GM23338 (cell line): ENCODE measurements at regions not wholly inside any gene's neighbourhood (a gene's known extent, or its start where the extent isn't known, plus 50 kb on each side); places are given as distances from the start of the nearest gene placed in this dataset.

Experiments
- CREB1 ChIP-seq: fragments of 250-450 bp; sonication (Bioruptor Pico); IDR thresholded peaks from 2 replicates; pipeline ENCODE4 v1.5.0; 2020; ENCODE audit warnings: low read depth, mild to moderate bottlenecking, moderate library complexity
- EZH2 ChIP-seq: fragments of 200-600 bp; sonication (generic); IDR thresholded peaks from one replicate; pipeline ENCODE4 v1.8.0; 2017; ENCODE audit warnings: antibody characterized with exemption, mild to moderate bottlenecking, low read depth; ENCODE audit not compliant: unreplicated experiment
- EZH2phosphoT487 ChIP-seq: fragments of 200-600 bp; sonication (generic); IDR thresholded peaks from one replicate; pipeline ENCODE4 v1.8.1; 2018; ENCODE audit warnings: antibody characterized with exemption; ENCODE audit not compliant: unreplicated experiment
- POLR2AphosphoS5 ChIP-seq: IDR thresholded peaks from 2 replicates; pipeline ENCODE4 v1.6.1; 2016; ENCODE audit warnings: antibody characterized with exemption, low read depth
- TF ChIP-seq, protein P1 (sequence below), 2 experiments: fragments of 200-600 bp in 1 of 2; sonication (generic) in 1 of 2; conservative IDR thresholded peaks; 2 replicates each; pipeline versions ENCODE4 v1.5.1 to v1.6.1; 2016 to 2017; ENCODE audit warnings: antibody characterized with exemption in 2 of 2, low read depth in 2 of 2, mild to moderate bottlenecking in 2 of 2, moderate library complexity in 1 of 2
- TF ChIP-seq, protein P2 (sequence below): IDR thresholded peaks from one replicate; pipeline ENCODE4 v1.6.1; 2018; ENCODE audit warnings: antibody characterized with exemption; ENCODE audit not compliant: unreplicated experiment

DNA sequence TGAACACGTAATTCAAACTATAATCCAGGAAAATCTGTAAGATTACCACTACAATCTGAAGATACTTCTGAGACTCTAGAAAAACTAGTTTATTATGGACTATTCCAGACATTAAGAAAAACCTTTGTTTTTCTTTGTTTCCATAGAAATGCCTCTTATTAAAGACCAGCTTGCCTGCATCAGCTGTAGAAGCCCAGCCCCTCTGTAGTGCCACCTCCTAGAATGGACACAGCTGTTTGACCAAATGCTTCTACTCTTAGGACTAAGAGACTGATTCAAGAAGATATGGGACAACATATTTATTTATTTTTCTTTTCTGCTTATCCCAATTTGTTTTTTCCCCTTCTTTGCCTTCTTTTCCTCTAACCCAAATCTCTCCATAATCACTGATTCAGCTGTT is 93.8 kb downstream of the CXCL12 start:
- no peak for TF ChIP-seq EZH2
- TF ChIP-seq, protein P1, sequence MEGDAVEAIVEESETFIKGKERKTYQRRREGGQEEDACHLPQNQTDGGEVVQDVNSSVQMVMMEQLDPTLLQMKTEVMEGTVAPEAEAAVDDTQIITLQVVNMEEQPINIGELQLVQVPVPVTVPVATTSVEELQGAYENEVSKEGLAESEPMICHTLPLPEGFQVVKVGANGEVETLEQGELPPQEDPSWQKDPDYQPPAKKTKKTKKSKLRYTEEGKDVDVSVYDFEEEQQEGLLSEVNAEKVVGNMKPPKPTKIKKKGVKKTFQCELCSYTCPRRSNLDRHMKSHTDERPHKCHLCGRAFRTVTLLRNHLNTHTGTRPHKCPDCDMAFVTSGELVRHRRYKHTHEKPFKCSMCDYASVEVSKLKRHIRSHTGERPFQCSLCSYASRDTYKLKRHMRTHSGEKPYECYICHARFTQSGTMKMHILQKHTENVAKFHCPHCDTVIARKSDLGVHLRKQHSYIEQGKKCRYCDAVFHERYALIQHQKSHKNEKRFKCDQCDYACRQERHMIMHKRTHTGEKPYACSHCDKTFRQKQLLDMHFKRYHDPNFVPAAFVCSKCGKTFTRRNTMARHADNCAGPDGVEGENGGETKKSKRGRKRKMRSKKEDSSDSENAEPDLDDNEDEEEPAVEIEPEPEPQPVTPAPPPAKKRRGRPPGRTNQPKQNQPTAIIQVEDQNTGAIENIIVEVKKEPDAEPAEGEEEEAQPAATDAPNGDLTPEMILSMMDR (conservative IDR thresholded peaks at IDR 0.05; ENCODE audit: low read depth in 2 of 2), result no peak
- TF ChIP-seq POLR2AphosphoS5, result no peak
- no peak for TF ChIP-seq CREB1
- TF ChIP-seq, protein P2, sequence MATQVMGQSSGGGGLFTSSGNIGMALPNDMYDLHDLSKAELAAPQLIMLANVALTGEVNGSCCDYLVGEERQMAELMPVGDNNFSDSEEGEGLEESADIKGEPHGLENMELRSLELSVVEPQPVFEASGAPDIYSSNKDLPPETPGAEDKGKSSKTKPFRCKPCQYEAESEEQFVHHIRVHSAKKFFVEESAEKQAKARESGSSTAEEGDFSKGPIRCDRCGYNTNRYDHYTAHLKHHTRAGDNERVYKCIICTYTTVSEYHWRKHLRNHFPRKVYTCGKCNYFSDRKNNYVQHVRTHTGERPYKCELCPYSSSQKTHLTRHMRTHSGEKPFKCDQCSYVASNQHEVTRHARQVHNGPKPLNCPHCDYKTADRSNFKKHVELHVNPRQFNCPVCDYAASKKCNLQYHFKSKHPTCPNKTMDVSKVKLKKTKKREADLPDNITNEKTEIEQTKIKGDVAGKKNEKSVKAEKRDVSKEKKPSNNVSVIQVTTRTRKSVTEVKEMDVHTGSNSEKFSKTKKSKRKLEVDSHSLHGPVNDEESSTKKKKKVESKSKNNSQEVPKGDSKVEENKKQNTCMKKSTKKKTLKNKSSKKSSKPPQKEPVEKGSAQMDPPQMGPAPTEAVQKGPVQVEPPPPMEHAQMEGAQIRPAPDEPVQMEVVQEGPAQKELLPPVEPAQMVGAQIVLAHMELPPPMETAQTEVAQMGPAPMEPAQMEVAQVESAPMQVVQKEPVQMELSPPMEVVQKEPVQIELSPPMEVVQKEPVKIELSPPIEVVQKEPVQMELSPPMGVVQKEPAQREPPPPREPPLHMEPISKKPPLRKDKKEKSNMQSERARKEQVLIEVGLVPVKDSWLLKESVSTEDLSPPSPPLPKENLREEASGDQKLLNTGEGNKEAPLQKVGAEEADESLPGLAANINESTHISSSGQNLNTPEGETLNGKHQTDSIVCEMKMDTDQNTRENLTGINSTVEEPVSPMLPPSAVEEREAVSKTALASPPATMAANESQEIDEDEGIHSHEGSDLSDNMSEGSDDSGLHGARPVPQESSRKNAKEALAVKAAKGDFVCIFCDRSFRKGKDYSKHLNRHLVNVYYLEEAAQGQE, result no peak
- no peak for TF ChIP-seq EZH2phosphoT487
